GM12801 (cell line): ENCODE measurements at regions not wholly inside any gene's neighbourhood (a gene's known extent, or its start where the extent isn't known, plus 50 kb on each side); places are given as distances from the start of the nearest gene placed in this dataset.

Source experiments
- TF ChIP-seq, protein P1 (sequence below): IDR thresholded peaks from one replicate; pipeline ENCODE4 v1.5.1; 2011; ENCODE audit warnings: control low read depth; ENCODE audit not compliant: insufficient read length; ENCODE audit errors: extremely low read depth

DNA sequence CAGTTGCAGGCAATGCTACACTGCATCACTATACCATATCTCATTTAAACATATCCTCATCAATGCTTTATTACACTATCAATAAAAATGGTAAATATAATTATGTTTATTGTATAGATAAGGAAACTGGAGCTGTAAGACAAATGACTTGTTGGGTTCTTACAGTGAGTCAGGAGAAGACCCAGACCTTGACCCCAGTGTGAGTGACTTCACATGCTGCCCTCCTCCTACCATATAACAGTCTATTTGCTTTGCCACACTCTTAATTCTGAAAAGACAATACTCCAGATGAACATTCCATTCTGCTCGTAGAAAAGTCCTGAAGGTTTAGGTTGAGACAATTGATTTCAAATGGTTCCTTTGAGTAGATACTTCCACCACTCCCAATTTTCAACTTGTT lies 550.5 kb downstream of the PLPP3 start:
- TF ChIP-seq, protein P1, sequence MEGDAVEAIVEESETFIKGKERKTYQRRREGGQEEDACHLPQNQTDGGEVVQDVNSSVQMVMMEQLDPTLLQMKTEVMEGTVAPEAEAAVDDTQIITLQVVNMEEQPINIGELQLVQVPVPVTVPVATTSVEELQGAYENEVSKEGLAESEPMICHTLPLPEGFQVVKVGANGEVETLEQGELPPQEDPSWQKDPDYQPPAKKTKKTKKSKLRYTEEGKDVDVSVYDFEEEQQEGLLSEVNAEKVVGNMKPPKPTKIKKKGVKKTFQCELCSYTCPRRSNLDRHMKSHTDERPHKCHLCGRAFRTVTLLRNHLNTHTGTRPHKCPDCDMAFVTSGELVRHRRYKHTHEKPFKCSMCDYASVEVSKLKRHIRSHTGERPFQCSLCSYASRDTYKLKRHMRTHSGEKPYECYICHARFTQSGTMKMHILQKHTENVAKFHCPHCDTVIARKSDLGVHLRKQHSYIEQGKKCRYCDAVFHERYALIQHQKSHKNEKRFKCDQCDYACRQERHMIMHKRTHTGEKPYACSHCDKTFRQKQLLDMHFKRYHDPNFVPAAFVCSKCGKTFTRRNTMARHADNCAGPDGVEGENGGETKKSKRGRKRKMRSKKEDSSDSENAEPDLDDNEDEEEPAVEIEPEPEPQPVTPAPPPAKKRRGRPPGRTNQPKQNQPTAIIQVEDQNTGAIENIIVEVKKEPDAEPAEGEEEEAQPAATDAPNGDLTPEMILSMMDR, result no peak

GRCh38 chr1:56028244-56028643 lies 551.1 kb downstream of the PLPP3 start:
- TF ChIP-seq, protein P1, result no peak

- TF ChIP-seq, protein P1, result no peak
These were observed 553.4 kb downstream of the PLPP3 start for GRCh38 chr1:56025942-56026341.

DNA sequence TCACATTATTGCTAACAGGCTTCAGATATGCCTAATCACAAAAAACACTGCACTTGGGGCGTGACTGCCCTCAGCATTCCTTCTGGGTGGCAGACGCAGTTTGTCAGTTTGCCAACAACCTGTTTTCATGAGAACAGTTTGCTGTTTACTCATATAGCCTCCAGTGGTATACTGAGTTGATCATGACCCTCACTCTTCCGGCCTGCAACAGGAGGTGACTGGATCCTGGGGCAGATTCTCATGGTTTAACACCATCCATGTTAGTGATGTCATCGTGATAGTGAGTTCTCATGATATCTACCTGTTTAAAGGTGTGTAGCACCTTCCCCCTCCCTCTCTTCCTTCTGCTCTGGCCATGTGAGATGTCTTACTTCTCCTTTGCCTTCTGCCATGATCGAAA lies 555.2 kb downstream of the PLPP3 start:
- TF ChIP-seq, protein P1, result no peak

GRCh38 chr1:56019922-56020321 lies 559.4 kb downstream of the PLPP3 start:
- TF ChIP-seq, protein P1, result no peak

DNA sequence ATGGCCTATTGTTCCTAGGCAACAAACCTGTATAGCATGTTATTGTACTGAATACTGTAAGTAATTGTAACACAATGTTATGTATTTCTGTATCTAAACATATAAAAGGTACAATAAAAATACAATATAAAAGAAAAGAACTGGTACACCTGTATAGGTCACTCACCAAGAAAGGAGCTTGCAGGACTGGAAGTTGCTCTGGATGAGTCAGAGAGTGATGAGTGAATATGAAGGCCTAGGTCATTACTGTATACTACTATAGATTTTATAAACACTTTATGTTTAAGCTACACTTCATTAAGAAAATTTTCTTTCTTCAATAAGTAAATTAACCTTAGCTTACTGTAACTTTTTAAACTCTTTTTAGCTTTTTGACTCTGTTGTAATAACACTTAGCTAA lies 559.9 kb downstream of the PLPP3 start:
- TF ChIP-seq, protein P1, result no peak

GRCh38 chr1:56017336-56017735 lies 562.0 kb downstream of the PLPP3 start:
- TF ChIP-seq, protein P1, result no peak

GRCh38 chr1:56003846-56004245 lies 575.5 kb downstream of the PLPP3 start:
- TF ChIP-seq, protein P1, result no peak
